ENCODE measurements at regions not wholly inside any gene's neighbourhood (a gene's known extent, or its start where the extent isn't known, plus 50 kb on each side); places are given as distances from the start of the nearest gene placed in this dataset.

- CTCF ChIA-PET, result interaction anchor here (1.3 to 1.6 kb wide), 2 partner anchors 9 to 243 kb away, joined by 3 to 4 read pairs; partner anchors contain the start of gene ID2
- DNase-seq (ENCODE audit: low read depth in 1 of 2, low spot score in 1 of 2) (no peak), ATAC-seq (no peak), FAIRE-seq (no peak)
- H3K4me1 ChIP-seq, result no peaks in the 10 kb centered on the region
- no peaks in the 10 kb centered on the region for H3K9me3 ChIP-seq
- POLR2A ChIA-PET, result no interaction called here
- no peak overlapping the region for H3K4me3 ChIP-seq
- WGBS (ENCODE audit: missing lambda C conversion rate), result 90% methylated on average over 7 of the region's 7 CpGs
- no peak overlapping the region for H3K4me2 ChIP-seq
- H3K27ac ChIP-seq, result no peak overlapping the region
- TF ChIP-seq RARB (CRISPR knock-in tag; IDR thresholded peaks at IDR 0.05), result no peak
- TF ChIP-seq HEYL (CRISPR knock-in tag; IDR thresholded peaks at IDR 0.05), result no peak
- TF ChIP-seq HOXA7 (CRISPR knock-in tag; IDR thresholded peaks at IDR 0.05), result no peak
- TF ChIP-seq EHMT2 (IDR thresholded peaks at IDR 0.05; ENCODE audit: low read depth), result no peak
- no peak for TF ChIP-seq NFE2L2 (conservative IDR thresholded peaks at IDR 0.05; ENCODE audit: low read length)
- TF ChIP-seq KDM1A (IDR thresholded peaks at IDR 0.05; ENCODE audit: low read depth), result no peak
- no peak for TF ChIP-seq KDM5A (IDR thresholded peaks at IDR 0.05)
- no peak for TF ChIP-seq SREBF2 (IDR thresholded peaks at IDR 0.05)
- TF ChIP-seq MYC (IDR thresholded peaks at IDR 0.05; ENCODE audit: borderline replicate concordance, low read length), result no peak
- no peak for TF ChIP-seq RAD21 (conservative IDR thresholded peaks at IDR 0.05 in 1 of 2, IDR thresholded peaks at IDR 0.05 in 1 of 2)
- TF ChIP-seq CBX8 (IDR thresholded peaks at IDR 0.05), result no peak
- TF ChIP-seq RNF2 (IDR thresholded peaks at IDR 0.05; ENCODE audit: borderline replicate concordance, low read depth), result no peak
- TF ChIP-seq NPAS2 (CRISPR knock-in tag; IDR thresholded peaks at IDR 0.05; ENCODE audit: borderline replicate concordance), result no peak
- TF ChIP-seq HOXB5 (CRISPR knock-in tag; IDR thresholded peaks at IDR 0.05), result no peak
- TF ChIP-seq SMC3 (IDR thresholded peaks at IDR 0.05), result no peak
- no peak for TF ChIP-seq JUN (IDR thresholded peaks at IDR 0.05)
These were observed 242.9 kb upstream of the ID2 start for GRCh38 chr2:8438996-8439395.

- no peak for FAIRE-seq
- ChIA-PET POLR2A (interaction anchor here (0.9 kb wide), 1 partner anchor 242 kb away, joined by 3 read pairs; the partner anchor contains the start of gene ID2), CTCF (no interaction called here)
- H3K9me3 ChIP-seq, result no peaks in the 10 kb centered on the region
- no peak for DNase-seq (ENCODE audit: low read depth in 1 of 2, low spot score in 1 of 2)
- no peak overlapping the region for H3K4me2 ChIP-seq
- no peaks in the 10 kb centered on the region for H3K4me1 ChIP-seq
- 76% methylated on average over 12 of the region's 12 CpGs for WGBS (ENCODE audit: missing lambda C conversion rate)
- H3K27ac ChIP-seq, result no peak overlapping the region
- no peak for TF ChIP-seq ZFP36 (IDR thresholded peaks at IDR 0.05; ENCODE audit: borderline replicate concordance, partially characterized antibody)
- TF ChIP-seq NFE2L2 (conservative IDR thresholded peaks at IDR 0.05; ENCODE audit: low read length), result no peak
- no peak for TF ChIP-seq JUNB (IDR thresholded peaks at IDR 0.05)
- no peak for TF ChIP-seq HDAC2 (IDR thresholded peaks at IDR 0.05)
- TF ChIP-seq NR3C1 (IDR thresholded peaks at IDR 0.05), result no peak
- TF ChIP-seq FOSB (CRISPR knock-in tag; IDR thresholded peaks at IDR 0.05), result no peak
- no peak for TF ChIP-seq FOXS1 (CRISPR knock-in tag; IDR thresholded peaks at IDR 0.05)
- no peak for TF ChIP-seq BHLHE40 (IDR thresholded peaks at IDR 0.05; ENCODE audit: low read depth, low read length)
- no peak for TF ChIP-seq JUN (IDR thresholded peaks at IDR 0.05)
- no peak for TF ChIP-seq CBX8 (IDR thresholded peaks at IDR 0.05)
- TF ChIP-seq HEYL (CRISPR knock-in tag; IDR thresholded peaks at IDR 0.05), result no peak
- no peak for TF ChIP-seq MAFK (IDR thresholded peaks at IDR 0.05; ENCODE audit: partially characterized antibody)
- TF ChIP-seq POLR2A (IDR thresholded peaks at IDR 0.05; ENCODE audit: low read length), result no peak
- no peak for TF ChIP-seq CEBPB (IDR thresholded peaks at IDR 0.05)
- no peak for TF ChIP-seq RNF2 (IDR thresholded peaks at IDR 0.05; ENCODE audit: borderline replicate concordance, low read depth)
- TF ChIP-seq REST (IDR thresholded peaks at IDR 0.05), result no peak
- TF ChIP-seq ZSCAN20 (CRISPR knock-in tag; IDR thresholded peaks at IDR 0.05), result no peak
- TF ChIP-seq ZC3H11A (IDR thresholded peaks at IDR 0.05), result no peak
- TF ChIP-seq RARB (CRISPR knock-in tag; IDR thresholded peaks at IDR 0.05), result no peak
- H3K4me3 ChIP-seq, result no peak overlapping the region
- no peak for ATAC-seq
These were observed 241.7 kb upstream of the ID2 start for GRCh38 chr2:8440029-8440778.
